Keratinocyte (primary cell): ENCODE measurements at regions not wholly inside any gene's neighbourhood (a gene's known extent, or its start where the extent isn't known, plus 50 kb on each side); places are given as distances from the start of the nearest gene placed in this dataset.

Experiments used
- DNase-seq: peaks from one replicate; pipeline ENCODE4 v3.0.0-alpha.2; 2011; ENCODE audit warnings: low read depth, missing footprints, low spot score
- FAIRE-seq: peaks from 2 replicates; lab custom pipeline; 2011; peaks lifted over from hg19 to GRCh38; lab: Jason Lieb, UNC
- H2AFZ ChIP-seq: 2 replicates; pipeline ENCODE4 v1.6.0; 2012; ENCODE audit warnings: low read length, control low read depth, inconsistent platforms; ENCODE audit not compliant: control insufficient read depth
- H3K27ac ChIP-seq: 2 replicates; pipeline ENCODE4 v1.5.1; 2011; ENCODE audit warnings: low read length; ENCODE audit not compliant: control insufficient read depth, insufficient read depth
- H3K27me3 ChIP-seq: 3 replicates; pipeline ENCODE4 v1.6.0; 2011; ENCODE audit warnings: low read length; ENCODE audit not compliant: control insufficient read depth, insufficient read depth; ENCODE audit errors: extremely low read depth
- H3K36me3 ChIP-seq, 2 experiments: 2 replicates in 1 of 2; 3 replicates in 1 of 2; pipeline ENCODE4 v1.5.1; 2011; ENCODE audit warnings: low read length in 2 of 2, mild to moderate bottlenecking in 1 of 2; ENCODE audit not compliant: control insufficient read depth in 2 of 2, insufficient read depth in 2 of 2; ENCODE audit errors: extremely low read depth in 1 of 2
- H3K4me1 ChIP-seq: 3 replicates; pipeline ENCODE4 v1.5.1; 2011; ENCODE audit warnings: low read length; ENCODE audit not compliant: control insufficient read depth, insufficient read depth; ENCODE audit errors: extremely low read depth
- H3K4me2 ChIP-seq: 3 replicates; pipeline ENCODE4 v1.6.0; 2011; ENCODE audit warnings: low read depth, low read length; ENCODE audit not compliant: control insufficient read depth, insufficient read depth; ENCODE audit errors: extremely low read depth
- H3K4me3 ChIP-seq, 3 experiments: fragments of 200-600 bp in 1 of 3; sonication (generic) in 1 of 3; 2 replicates in 2 of 3; 3 replicates in 1 of 3; pipeline ENCODE4 v1.5.1; 2011 to 2016; ENCODE audit warnings: low read length in 3 of 3, mild to moderate bottlenecking in 3 of 3, control low read depth in 2 of 3, inconsistent platforms in 1 of 3, low read depth in 1 of 3, mixed read lengths in 1 of 3, mixed run types in 1 of 3, moderate library complexity in 1 of 3; ENCODE audit not compliant: control insufficient read depth in 2 of 3, insufficient read depth in 2 of 3; ENCODE audit errors: extremely low read depth in 1 of 3
- H3K79me2 ChIP-seq: 2 replicates; pipeline ENCODE4 v1.6.0; 2012; ENCODE audit warnings: low read length; ENCODE audit not compliant: control insufficient read depth, insufficient read depth
- H3K9ac ChIP-seq: 3 replicates; pipeline ENCODE4 v1.6.0; 2011; ENCODE audit warnings: low read length; ENCODE audit not compliant: control insufficient read depth, insufficient read depth; ENCODE audit errors: extremely low read depth
- H3K9me1 ChIP-seq: 3 replicates; pipeline ENCODE4 v1.6.0; 2011; ENCODE audit warnings: low read length; ENCODE audit not compliant: control insufficient read depth, insufficient read depth; ENCODE audit errors: extremely low read depth
- H3K9me3 ChIP-seq: 2 replicates; pipeline ENCODE4 v1.5.1; 2012; ENCODE audit warnings: low read depth, low read length; ENCODE audit not compliant: control insufficient read depth
- H4K20me1 ChIP-seq: 3 replicates; pipeline ENCODE4 v1.6.0; 2011; ENCODE audit warnings: low read length; ENCODE audit not compliant: control insufficient read depth, insufficient read depth; ENCODE audit errors: extremely low read depth
- CTCF ChIP-seq, 3 experiments: IDR thresholded peaks in 1 of 3; conservative IDR thresholded peaks in 1 of 3; optimal IDR thresholded peaks in 1 of 3; 2 replicates in 2 of 3; 3 replicates in 1 of 3; pipeline versions ENCODE3 to v1.5.1; 2011; ENCODE audit warnings: low read length in 3 of 3, mild to moderate bottlenecking in 3 of 3, moderate library complexity in 2 of 3, control low read depth in 1 of 3, inconsistent platforms in 1 of 3; ENCODE audit not compliant: insufficient read depth in 2 of 3; ENCODE audit errors: extremely low read depth in 1 of 3
- EZH2 ChIP-seq: IDR thresholded peaks from one replicate; pipeline ENCODE4 v1.6.1; 2012; ENCODE audit warnings: inconsistent platforms, mild to moderate bottlenecking, low read length, moderate library complexity
- dilution Hi-C: fragments of 300-500 bp; cut with MboI; formaldehyde crosslinking; loops from one replicate; pipeline ENCODE4 v1.7.0; 2020; ENCODE audit warnings: low sequenced_read_pairs; ENCODE audit not compliant: extremely low pct_ligation_motif_present

GRCh38 chr3:55158345-55158744 lies 230.5 kb upstream of the LRTM1 start:
- H3K36me3 ChIP-seq = no peaks in the 10 kb centered on the region
- TF ChIP-seq EZH2 (no peak), CTCF (optimal IDR thresholded peaks at IDR 0.05 in 1 of 3, IDR thresholded peaks at IDR 0.05 in 1 of 3, conservative IDR thresholded peaks at IDR 0.05 in 1 of 3; ENCODE audit: extremely low read depth in 1 of 3, insufficient read depth in 2 of 3, low read length in 3 of 3) (no peak)
- no peaks in the 10 kb centered on the region for H3K9me3 ChIP-seq
- no peak overlapping the region for H3K9ac ChIP-seq
- H3K27ac ChIP-seq = no peak overlapping the region
- FAIRE-seq = no peak
- dilution Hi-C loops = no loop called here
- H4K20me1 ChIP-seq = no peaks in the 10 kb centered on the region
- no peak overlapping the region for H2AFZ ChIP-seq
- H3K4me1 ChIP-seq = no peaks in the 10 kb centered on the region
- no peaks in the 10 kb centered on the region for H3K27me3 ChIP-seq
- DNase-seq = no peak
- H3K4me3 ChIP-seq = no peak overlapping the region
- H3K4me2 ChIP-seq = no peak overlapping the region
- H3K79me2 ChIP-seq = no peaks in the 10 kb centered on the region
- no peaks in the 10 kb centered on the region for H3K9me1 ChIP-seq

- no peaks in the 10 kb centered on the region for H3K36me3 ChIP-seq
- no peak overlapping the region for H2AFZ ChIP-seq
- H3K9me1 ChIP-seq = no peaks in the 10 kb centered on the region
- DNase-seq (no peak), FAIRE-seq (no peak)
- H3K27ac ChIP-seq = no peak overlapping the region
- H3K9ac ChIP-seq = no peak overlapping the region
- H4K20me1 ChIP-seq = no peaks in the 10 kb centered on the region
- no peak overlapping the region for H3K4me3 ChIP-seq
- H3K4me1 ChIP-seq = no peaks in the 10 kb centered on the region
- H3K27me3 ChIP-seq = no peaks in the 10 kb centered on the region
- H3K9me3 ChIP-seq = no peaks in the 10 kb centered on the region
- no peak for TF ChIP-seq CTCF (optimal IDR thresholded peaks at IDR 0.05 in 1 of 3, IDR thresholded peaks at IDR 0.05 in 1 of 3, conservative IDR thresholded peaks at IDR 0.05 in 1 of 3; ENCODE audit: extremely low read depth in 1 of 3, insufficient read depth in 2 of 3, low read length in 3 of 3)
- H3K4me2 ChIP-seq = no peak overlapping the region
- dilution Hi-C loops = no loop called here
- no peaks in the 10 kb centered on the region for H3K79me2 ChIP-seq
These were observed 229.9 kb upstream of the LRTM1 start for GRCh38 chr3:55157731-55158130.
